NCI-H510A (cell line): ENCODE measurements at regions not wholly inside any gene's neighbourhood (a gene's known extent, or its start where the extent isn't known, plus 50 kb on each side); places are given as distances from the start of the nearest gene placed in this dataset.
A peak's percentile ranks its signal among the peaks of the same experiment; 100 is the strongest.

Experiments used
- DNase-seq: peaks from one replicate; lab custom pipeline; 2025; lab: John Stamatoyannopoulos, UW

DNA sequence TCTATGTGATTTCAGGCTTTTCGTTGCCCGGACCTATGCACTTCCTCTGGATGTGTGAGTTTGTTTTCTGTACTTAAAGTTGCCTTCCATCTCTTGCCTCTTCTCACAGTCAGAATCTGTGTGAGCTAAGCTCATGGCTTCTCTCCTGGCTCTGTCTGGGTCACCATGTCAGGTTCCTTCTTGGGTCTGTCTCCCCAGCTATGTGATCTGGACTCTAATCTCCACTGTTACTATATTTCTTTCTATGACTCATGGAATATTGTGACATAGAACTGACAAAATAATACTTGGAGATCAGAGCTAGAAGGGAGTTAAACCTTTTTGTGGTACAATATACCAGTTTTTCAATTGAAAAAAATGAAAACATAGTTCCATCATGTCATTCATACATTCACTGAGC lies 172.7 kb upstream of the FGGY start:
- no peak for DNase-seq

DNA sequence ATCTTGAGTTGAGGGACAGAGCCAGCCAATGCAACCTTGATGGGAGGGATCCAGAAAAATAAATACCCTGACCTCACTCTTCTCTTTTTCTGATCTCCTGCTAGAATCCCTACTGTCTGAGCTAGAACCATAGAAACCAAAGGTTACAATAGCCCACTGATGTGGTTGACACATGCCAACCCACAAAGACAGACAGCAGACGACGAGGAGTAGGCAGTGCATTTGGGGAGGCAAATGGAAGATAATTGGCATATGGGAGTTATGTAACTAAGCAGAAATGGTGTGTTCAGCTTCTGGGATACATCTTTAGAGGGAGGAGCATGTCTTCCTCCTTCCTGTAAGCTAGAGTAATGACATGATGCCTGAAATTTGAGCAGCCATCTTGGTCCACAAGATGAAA lies 171.7 kb upstream of the FGGY start:
- DNase-seq = no peak

DNA sequence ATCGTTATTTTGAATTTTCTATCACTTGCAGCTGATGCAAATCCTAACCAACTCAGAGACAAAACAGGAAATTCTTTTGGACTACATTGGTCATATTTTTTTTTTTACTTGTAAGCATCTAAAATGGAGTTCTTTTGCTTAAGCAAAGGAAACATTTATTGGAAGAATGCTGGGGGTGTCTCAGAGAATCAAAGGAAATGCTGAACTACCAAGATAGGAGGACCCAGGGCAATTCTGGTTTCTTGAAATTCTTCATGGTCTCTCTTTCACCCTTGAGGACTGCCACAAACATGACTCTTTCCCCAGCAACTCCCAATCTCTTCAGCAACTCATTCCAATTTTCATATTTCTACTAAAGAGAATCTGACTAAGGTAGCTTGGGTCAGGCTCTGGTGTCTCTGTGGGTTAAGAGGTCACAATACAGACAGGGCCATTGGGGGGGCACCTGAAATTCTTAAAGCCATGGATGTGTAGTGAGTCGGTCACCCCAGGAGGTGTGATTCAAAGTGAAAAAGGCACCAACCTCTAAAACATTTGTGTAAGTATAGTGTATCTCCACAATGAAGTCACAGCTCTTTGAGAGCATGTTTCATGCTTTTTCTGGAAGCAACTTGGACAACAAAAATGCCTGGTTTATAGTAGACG lies 171.1 kb upstream of the FGGY start:
- no peak for DNase-seq

DNA sequence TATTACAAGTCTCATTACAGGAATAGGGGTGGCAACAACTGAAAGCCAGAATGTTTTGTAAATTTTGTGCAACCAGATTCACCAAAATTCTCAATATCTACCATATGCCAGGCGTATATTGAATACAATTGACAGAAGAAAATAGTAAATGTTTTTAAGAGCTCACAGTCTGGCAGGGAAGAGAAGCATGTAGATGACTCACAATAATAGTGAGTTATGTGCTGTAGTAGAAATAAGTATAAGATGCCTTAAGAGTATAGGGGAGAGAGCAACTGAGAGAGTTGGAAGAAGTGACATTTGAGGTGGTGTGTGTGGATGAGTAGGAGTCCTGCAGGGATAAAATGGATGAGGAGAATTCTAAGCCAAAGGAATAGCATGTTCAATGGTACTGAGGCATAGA lies 170.5 kb upstream of the FGGY start:
- DNase-seq = no peak

DNA sequence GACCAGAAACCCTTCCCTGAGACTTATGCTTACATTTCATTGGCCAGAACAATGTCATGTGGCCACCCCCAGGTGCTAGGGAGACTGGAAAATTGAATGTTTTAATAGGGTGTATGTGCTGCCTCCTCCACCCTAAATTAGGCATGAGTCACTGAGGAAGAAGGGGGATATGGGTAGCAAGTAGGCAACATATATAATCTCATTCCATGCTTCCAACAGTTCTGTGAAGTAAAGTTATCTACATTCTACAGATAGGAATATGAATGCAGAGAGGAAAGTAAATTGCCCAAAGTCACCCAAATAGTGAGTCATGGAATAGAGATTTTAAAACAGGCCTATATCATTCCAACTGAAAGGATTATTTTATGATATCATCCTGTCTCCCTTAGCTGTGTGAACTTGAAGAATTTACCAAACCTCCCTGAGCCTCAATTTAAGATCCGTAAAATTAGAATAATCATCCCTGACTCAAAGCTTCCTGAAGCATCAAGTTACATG lies 168.6 kb upstream of the FGGY start:
- DNase-seq = no peak

DNA sequence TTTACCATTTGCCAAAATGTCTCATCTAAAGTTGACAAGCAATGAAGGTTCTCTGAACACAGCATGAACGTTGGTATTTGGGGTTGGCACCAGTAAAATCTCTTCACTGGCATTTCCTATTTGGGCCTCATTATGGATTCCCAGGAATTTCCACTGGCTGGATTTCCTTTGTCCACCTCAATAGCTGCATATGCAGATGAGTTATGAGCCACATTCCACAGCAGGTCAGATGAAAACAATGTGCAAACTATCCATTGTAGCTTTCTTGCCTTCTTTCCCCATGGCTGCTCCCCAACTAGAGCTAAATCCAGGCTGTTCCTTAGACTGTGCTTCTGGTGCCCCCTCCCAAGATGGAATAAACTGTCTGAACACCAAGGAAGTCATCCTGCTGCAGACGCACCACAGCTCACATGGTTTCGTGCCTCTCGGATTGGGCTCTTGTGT lies 168.1 kb upstream of the FGGY start:
- DNase-seq = no peak

DNA sequence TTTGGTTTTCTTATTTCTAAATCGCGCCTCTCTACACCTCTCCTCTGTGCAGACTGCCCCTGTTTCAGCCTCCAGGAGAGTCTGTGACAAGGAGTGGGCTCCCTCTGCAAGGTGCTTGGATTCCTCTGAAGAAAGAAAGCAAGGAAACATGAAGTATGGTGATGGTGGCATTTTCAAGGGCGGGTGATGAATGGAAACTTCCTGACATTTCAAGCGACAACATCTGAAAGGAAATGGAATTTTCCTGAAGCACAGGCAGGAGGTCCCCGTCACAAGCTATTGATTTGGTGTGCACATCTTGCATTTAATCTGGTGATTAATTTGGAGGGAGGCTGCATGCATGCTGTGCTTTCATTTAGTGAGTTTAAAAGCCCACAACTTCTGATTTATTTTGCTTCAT lies 164.6 kb upstream of the FGGY start:
- no peak for DNase-seq

DNA sequence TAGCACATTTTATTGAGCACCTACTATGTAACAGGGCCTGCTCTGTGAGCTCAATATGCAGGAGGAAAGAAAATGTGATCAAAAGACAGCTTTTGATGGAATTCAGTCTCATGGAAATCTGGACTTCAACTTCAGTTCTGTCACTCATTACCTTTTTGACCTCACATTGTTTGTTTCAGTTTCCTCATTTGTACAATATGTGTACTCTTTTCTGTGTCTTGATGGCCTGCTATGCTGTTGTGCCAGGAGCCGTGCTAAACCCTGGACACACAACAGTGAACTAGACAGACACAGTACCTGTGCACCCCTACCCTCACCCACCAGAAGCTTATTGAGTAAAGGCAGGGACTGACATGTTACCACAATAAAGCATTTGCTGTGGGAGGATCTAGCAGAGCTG lies 162.9 kb upstream of the FGGY start:
- no peak for DNase-seq

DNA sequence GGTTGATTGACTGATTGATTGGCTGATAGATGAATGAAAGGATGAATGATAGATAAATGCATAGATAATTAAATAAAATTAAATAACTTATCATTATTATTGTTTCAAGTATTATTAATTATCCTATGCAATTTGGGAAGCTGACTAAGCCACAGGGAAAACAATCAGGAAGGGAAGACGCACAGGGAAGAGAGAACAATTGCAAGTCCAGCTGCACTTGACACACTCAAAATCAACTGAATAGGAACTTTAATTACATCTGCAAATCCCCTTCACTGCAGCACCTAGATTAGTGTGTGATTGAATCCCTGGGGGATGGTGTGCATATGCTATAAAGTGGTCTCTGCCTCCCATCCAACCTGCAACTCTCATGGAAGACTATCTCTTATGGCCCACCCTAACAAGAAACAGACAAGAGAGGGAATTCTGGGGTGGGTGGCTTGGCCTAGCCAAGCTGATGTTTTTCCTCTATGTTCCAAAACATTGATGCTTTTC lies 161.1 kb upstream of the FGGY start:
- no peak for DNase-seq

DNA sequence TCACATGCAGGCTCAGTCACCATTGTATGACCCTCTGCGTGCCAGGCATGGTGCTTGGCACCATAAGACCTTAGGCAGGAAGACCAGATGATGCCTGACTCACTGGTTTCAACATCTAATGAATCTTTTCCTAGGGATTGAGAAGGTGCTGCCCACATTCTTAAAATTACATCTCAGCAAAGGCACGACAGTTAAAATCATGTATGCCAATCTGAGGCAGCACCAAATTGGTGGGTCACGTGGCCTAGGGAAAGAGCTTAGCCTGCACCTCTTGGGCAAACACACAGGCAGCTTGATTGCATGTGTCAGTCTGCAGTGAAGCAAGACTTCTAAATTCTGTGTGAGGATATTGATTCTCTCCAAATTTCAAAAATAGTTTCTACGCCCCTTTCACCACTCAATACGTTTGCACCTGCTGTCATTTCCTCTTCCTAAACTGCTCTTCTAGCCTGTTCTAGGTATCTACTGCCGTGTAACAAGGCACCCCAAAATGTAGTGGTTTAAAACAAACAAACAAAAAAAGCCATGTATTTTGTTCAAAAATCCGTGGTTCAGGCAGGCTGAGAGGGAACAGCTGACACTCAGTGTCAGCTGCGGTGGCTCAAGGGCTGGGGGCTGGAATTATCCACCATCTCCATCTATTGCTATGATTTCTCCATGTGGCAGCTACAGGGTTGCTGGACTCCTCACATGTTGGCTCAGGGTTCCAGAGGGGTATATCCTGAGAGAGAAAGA lies 160.2 kb upstream of the FGGY start:
- no peak for DNase-seq

DNA sequence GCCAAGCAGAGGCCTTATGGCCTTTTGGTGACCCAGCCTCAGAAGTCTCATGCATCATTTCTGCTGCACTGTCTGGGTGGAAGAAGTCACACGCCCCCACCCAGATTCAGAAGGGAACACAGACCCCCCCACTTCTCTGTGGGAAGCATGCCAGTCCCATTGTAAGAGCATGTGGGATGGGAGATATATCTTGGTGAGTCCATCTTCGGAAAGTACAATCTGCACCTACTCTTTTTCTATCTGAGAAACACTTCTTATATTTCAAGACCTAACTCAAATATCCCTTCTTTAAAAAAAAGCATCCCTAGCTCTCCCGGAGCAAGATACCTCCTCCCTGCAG lies 159.6 kb upstream of the FGGY start:
- no peak for DNase-seq

DNA sequence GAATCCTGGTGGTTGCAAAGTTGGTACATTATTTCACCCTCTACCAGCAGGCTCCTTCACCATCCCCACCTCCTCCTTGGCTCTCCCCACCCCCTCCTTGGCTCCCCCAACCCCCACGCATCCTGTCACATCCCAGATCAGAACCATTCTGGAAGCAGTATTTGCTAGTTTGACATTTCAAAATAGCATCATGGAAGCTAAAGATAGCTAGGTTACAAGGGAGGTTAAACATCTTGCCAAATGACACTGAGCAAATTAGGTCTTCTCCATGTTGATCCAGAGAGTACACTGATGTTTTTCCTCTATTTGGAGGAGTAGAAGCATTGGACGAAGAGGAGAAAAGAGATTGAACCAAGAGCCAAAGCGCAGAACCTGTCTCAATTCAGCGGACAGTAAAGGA lies 158.9 kb upstream of the FGGY start:
- no peak for DNase-seq

DNA sequence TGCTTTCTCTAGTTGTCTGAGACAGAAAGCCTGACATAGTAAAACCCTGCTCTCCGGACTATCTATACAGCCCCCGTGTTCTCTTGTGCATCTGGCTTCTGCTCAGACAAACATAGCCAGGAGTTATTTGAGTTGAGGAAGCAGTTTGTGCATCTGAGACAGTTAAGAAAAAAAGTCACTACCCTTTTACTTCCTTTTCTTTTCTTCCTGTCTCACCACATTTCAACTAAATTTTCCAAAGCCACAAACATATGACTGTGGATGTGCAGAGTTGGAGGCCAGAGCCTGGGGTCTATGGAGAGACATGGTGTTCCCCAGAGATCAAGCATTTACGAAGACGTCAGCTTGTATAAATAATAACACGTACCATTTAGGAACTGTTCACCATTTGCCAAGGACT lies 158.5 kb upstream of the FGGY start:
- no peak for DNase-seq

DNA sequence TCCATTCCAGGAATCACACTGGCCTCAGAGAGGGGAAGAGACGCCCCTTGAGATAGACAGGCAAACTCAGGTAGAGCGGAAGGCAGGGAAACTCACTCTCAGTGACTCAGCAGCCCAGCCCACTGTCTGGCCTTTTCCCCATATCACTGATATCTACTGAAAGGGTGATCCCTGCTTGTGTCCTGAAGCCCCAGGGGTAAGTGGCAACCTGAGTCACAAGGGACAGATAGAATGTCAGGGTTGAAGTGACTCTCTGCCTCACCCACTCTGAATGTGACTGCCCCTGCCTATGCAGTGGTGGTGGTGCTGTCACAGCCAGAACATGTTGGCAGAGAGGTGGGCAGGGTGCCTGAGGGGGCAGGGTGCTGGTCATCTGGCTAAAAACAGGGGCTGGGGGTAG lies 157.5 kb upstream of the FGGY start:
- no peak for DNase-seq

DNA sequence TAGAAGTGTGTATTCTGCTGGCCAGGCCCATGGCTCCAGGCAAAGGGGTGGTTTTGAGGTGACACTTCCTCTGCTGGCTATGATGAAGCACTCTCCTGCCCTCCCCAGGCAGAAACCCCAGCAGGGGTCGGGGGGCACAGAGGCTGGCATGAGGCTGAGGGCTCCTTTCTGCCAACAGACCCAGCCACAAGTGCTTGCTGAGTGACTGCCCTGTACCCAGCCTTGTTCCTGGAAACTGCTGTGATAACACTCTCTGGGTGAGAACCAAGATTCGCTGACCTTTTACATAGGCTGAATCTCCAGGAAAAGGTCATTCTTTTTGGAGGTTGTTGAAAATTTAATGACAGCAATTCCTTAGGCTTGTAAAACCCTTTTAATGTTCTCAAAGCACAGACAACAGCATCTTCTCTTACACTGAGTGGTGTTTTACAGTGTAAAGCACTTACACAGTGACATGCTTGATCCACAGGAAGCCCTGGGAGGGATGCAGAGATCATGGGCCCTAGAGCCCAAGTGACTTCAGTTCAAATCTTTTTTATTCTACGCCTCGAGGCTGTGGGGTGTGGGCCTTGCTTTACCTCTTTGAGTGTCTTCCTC lies 155.5 kb upstream of the FGGY start:
- DNase-seq = no peak

DNA sequence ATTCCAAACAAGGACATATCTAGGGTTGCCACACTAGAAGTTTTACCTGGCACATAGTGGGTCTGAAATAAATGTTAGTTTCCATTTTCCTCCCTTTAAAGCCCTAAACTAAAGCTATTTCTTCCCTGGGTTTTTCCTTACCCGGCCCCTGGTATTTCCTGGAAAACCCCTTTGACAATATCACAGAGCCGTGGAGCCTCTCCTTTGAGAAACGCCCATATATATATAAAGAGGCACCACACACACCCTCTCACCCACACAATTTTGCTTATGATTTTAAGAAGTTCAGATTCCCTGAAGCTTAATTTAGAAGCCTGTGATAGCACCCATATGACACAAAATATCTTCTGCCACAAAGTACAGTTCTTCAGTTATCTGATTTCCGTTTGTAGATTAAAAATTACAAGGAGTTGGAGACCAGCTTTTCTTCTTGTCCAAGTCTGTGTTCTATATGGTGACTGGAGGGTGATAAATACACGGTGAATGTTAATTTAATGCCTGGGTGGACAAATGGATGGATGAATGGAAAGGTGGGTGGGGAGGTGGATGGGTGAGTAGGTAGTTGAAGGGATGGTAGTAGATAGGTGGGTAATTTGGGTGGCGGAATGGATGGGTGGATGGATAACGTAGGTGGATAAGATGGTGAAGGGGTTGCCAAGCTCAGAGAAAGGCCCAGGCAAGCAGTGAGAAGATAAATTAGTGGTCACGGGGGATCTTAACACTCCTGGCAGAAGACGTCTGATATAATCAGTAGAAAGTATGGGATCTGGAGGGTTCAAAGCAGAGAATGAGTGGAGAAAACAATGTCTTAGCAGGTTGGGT lies 154.4 kb upstream of the FGGY start:
- no peak for DNase-seq

DNA sequence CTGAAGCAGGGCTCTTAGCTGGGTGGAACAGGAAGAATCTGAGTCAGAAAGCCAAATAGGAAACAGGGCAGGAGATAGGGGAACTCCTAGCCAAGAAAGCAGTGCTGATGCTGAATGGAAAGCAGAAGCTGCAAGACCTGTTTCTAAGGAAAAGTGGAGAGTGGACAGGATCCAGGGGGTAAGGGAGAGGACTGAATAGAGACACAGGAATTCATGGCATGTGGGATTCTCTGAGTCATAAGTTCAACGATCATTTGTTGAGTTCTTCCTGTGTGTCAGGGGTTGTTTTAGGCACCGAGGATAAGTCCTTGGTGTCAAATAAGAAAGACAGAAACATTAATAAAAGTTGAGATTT lies 153.8 kb upstream of the FGGY start:
- DNase-seq = no peak

DNA sequence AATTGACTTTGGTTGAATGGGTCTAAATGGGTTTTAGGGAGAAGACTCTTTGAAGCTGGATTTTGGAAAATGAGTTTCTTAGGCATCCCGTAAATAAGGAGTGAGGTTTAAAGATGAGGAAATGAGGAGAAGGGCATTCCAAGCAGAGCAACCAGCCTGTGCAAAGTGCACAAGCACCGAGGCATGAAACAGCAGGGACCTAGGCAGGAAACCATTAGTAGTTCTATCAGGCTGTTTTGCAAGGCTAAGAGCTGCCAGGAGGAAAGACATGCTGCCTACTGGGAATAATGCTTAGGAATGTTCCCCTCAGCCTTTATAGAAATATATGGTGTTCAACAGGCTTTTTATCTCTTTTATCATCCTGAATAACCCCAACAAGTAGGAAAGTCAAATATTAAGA lies 153.1 kb upstream of the FGGY start:
- DNase-seq = no peak

DNA sequence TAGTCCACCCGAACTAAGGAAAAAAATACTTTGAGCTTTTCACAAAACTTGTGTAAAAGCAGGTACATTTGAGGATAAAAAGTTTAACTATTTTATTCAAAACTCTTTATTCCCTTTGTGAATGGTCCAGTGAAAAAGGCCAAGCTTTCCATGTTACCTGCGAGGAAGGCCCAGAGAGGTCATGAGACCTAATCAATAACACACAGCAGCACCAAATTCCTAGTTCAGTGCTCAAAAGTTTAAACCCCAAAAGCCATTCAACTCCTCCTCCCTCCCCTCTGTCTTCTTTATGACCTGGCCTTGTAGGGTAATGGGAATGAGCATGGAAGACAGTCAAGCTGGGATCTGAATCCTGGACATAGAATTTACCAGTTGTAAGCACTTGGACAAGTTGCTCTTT lies 151.9 kb upstream of the FGGY start:
- no peak for DNase-seq

DNA sequence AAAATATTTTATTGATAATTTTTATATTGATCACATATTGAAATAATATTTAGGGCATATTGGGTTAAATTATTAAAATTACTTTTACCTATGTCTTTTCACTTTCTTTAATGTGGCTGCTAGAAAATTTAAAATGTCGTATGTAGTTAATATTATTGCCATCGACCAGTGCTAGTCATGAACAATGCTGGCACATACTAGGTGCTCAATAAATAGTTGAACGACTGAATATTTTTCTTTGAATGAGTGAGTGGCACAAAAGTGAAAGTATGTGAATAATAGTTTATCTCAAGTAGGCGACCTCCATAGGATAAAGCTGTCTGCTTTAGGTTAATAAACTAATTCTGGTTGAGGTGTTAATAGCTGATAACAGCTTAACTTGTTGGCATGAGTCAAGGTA lies 150.8 kb upstream of the FGGY start:
- no peak for DNase-seq

DNA sequence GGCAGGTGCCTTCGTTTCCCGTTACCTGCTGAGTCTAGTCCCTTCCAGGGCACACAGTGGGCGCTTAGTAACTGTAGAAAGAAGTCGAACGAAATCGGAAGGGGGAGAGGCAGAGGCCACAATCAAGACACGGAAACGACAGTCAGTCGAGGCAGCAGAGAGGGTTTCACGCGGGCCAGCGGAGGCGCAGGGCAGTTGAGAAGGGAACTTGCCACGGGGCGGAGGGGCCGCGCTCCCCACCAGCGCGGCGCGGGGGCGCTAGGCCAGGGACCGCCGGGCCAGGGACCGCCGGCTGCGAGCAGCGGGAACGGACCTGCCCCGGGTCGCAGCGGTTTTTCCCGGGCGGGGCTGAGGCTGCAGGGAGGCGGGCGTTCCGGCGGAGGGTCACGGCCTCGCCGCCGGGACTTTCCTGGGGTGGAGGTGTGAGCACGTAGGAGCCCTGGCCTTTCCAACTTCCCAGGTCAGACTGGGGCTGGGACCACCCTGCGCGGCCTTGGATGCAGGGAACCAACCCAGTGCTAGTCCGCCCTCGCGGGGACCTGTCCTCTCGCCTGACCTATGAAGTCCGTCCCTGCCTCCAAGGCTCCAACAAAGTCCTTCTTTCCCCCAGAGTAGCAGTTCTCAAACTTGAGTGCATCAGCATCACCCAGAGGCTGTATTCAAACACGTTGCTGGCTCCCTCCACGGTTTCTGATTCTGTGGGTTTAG lies 150.1 kb upstream of the FGGY start:
- DNase-seq = peak; percentile 16

DNA sequence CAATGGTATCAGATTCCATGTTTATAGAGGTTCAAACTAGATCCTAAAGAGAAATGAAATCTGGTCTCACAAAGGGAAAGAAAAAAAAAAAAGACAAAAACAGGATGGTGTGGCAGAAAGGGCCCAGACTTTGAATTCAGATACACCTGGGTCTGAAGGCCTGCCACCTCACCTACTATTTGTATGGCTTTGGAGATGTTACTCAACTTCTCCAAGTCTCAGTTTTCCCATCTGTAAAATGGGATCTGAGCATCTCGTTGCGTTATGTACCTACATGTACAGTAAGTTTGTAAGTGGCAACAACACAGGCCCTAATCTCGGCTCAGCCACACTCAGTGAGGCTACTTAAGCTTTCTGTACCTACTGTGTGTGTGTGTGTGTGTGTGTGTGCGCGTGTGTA lies 147.5 kb upstream of the FGGY start:
- DNase-seq = no peak
